ENCODE measurements at regions not wholly inside any gene's neighbourhood (a gene's known extent, or its start where the extent isn't known, plus 50 kb on each side); places are given as distances from the start of the nearest gene placed in this dataset.

DNA sequence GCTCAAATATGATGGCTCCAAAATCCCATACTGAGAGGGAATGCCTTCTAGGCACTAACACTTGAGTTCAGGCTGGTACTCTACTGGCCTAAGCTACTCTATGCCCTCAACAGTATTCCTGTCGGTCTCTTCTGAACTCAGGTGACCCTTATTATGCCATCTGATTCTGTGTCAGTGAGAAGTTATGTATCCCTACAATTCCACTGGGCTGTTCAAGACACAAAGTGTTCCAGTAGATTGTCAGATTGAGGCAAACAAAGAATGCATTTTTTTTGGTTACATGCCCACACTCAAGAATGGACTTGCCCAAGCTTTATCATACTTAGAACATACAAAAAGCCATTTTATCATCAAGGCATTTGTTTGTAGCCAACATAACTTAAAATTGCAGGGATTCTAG, 553.8 kb upstream of the PRMT6 start:
- Histone ChIP-seq H4K5ac (ENCODE audit: insufficient read length, low read depth, low read length) (no peak overlapping the region), H2BK5ac (ENCODE audit: insufficient read length, low read length) (no peak overlapping the region), H3K4me1 (ENCODE audit: insufficient read depth, low read length) (no peaks in the 10 kb centered on the region; the same call in 1 of the 2 replicates), H3K23ac (ENCODE audit: insufficient read length, low read depth, low read length) (no peak overlapping the region), H3K56ac (ENCODE audit: insufficient read length, low read depth, low read length) (no peak overlapping the region), H3K9me3 (ENCODE audit: control insufficient read depth, low read depth, low read length) (no peaks in the 10 kb centered on the region), H2AFZ (ENCODE audit: low read length) (no peak overlapping the region), H3K18ac (ENCODE audit: insufficient read length, low read depth, low read length) (no peak overlapping the region), H2AK5ac (ENCODE audit: insufficient read length, low read length) (no peak overlapping the region), H2BK20ac (ENCODE audit: low read depth, low read length, poor library complexity, severe bottlenecking) (no peak overlapping the region), H2BK15ac (ENCODE audit: low read depth, low read length) (no peak overlapping the region), H3K4me2 (ENCODE audit: insufficient read depth, insufficient read length, low read length) (no peak overlapping the region), H3K9ac (ENCODE audit: extremely low read depth, insufficient read length, low read length) (no peak overlapping the region), H3K27me3 (ENCODE audit: insufficient read depth, low read length) (no peaks in the 10 kb centered on the region), H3T11ph (ENCODE audit: low read length) (no peak overlapping the region), H3K27ac (ENCODE audit: insufficient read length, low read depth, low read length) (no peak overlapping the region), H4K91ac (ENCODE audit: insufficient read length, low read depth, low read length) (no peak overlapping the region), H3K79me1 (ENCODE audit: insufficient read depth, low read depth, low read length, poor library complexity, severe bottlenecking) (no peaks in the 10 kb centered on the region), H3K23me2 (ENCODE audit: insufficient read length, low read depth, low read length, poor library complexity, severe bottlenecking) (no peaks in the 10 kb centered on the region), H3K4ac (ENCODE audit: low read depth, low read length) (no peak overlapping the region), H2BK120ac (ENCODE audit: low read depth, low read length, poor library complexity, severe bottlenecking) (no peak overlapping the region), H4K8ac (replicated peaks; ENCODE audit: insufficient read length, low read depth, low read length) (no peak overlapping the region), H2BK12ac (ENCODE audit: insufficient read length, low read depth, low read length) (no peak overlapping the region), H3K14ac (ENCODE audit: insufficient read depth, low read length) (no peak overlapping the region), H3K79me2 (ENCODE audit: insufficient read depth, low read length) (no peaks in the 10 kb centered on the region), H4K20me1 (ENCODE audit: control insufficient read depth, insufficient read depth, insufficient read length) (no peaks in the 10 kb centered on the region)
- TF ChIP-seq, protein P1, sequence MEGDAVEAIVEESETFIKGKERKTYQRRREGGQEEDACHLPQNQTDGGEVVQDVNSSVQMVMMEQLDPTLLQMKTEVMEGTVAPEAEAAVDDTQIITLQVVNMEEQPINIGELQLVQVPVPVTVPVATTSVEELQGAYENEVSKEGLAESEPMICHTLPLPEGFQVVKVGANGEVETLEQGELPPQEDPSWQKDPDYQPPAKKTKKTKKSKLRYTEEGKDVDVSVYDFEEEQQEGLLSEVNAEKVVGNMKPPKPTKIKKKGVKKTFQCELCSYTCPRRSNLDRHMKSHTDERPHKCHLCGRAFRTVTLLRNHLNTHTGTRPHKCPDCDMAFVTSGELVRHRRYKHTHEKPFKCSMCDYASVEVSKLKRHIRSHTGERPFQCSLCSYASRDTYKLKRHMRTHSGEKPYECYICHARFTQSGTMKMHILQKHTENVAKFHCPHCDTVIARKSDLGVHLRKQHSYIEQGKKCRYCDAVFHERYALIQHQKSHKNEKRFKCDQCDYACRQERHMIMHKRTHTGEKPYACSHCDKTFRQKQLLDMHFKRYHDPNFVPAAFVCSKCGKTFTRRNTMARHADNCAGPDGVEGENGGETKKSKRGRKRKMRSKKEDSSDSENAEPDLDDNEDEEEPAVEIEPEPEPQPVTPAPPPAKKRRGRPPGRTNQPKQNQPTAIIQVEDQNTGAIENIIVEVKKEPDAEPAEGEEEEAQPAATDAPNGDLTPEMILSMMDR (conservative IDR thresholded peaks at IDR 0.05) = no peak
- Mint-ChIP-seq H3K9me3 (no peaks in the 10 kb centered on the region), H3K27me3 (ENCODE audit: low read depth) (no peaks in the 10 kb centered on the region), H3K36me3 (ENCODE audit: insufficient read depth in 1 of 3, low read depth in 3 of 3) (no peaks in the 10 kb centered on the region), H3K4me1 (peaks cover 7% of the 10 kb centered on the region in 2 experiments), H3K27ac (no peak overlapping the region), H3K4me3 (no peak overlapping the region)
- DNase-seq = no peak
- no CpG with 5 or more reads among the region's 1 CpG for WGBS (ENCODE audit: extremely low coverage, insufficient read length, low lambda C conversion rate)

Data from H9 (cell line).